Endothelial cell of umbilical vein (primary cell): ENCODE measurements at regions not wholly inside any gene's neighbourhood (a gene's known extent, or its start where the extent isn't known, plus 50 kb on each side); places are given as distances from the start of the nearest gene placed in this dataset.

Experiments used
- BruUV-seq: library from RNA; stranded (reverse); fragments of 400-500 nt; replicated peaks from 2 replicates; lab custom pipeline; 2021; lab: Mats Ljungman, UMichigan
- CTCF ChIA-PET: fragments of 300-600, 350-600 bp; sonication (Branson Sonifier 250); formaldehyde crosslinking; loops from one replicate; lab custom pipeline; 2021; ENCODE audit warnings: antibody characterized with exemption, inconsistent platforms; lab: Charles Lee
- POLR2A ChIA-PET: fragments of 300-600, 350-600 bp; sonication (Branson Sonifier 250); formaldehyde crosslinking; loops from one replicate; lab custom pipeline; 2021; ENCODE audit warnings: antibody characterized with exemption, inconsistent platforms; lab: Charles Lee
- DNase-seq: peaks from one replicate; pipeline ENCODE4 v3.0.0-alpha.2; 2011; ENCODE audit warnings: low read depth, low spot score
- FAIRE-seq: peaks from 2 replicates; lab custom pipeline; 2011; peaks lifted over from hg19 to GRCh38; lab: Jason Lieb, UNC
- H2AFZ ChIP-seq: 2 replicates; pipeline ENCODE4 v1.6.0; 2012; ENCODE audit warnings: low read depth, low read length, control low read depth, inconsistent platforms
- H3K27ac ChIP-seq: 2 replicates; pipeline ENCODE4 v1.5.1; 2011; ENCODE audit warnings: low read depth, mild to moderate bottlenecking, control low read depth, low read length, moderate library complexity; ENCODE audit not compliant: insufficient read depth
- H3K27me3 ChIP-seq, 2 experiments: 2 replicates each; pipeline versions ENCODE4 v1.6.0 to v1.6.1; 2011; ENCODE audit warnings: low read length in 2 of 2, mixed read lengths in 1 of 2; ENCODE audit not compliant: control insufficient read depth in 2 of 2, insufficient read depth in 2 of 2
- H3K36me3 ChIP-seq, 2 experiments: 2 replicates in 1 of 2; 3 replicates in 1 of 2; pipeline ENCODE4 v1.5.1; 2011; ENCODE audit warnings: low read length in 2 of 2, mild to moderate bottlenecking in 1 of 2, moderate library complexity in 1 of 2; ENCODE audit not compliant: control insufficient read depth in 2 of 2, insufficient read depth in 2 of 2; ENCODE audit errors: extremely low read depth in 1 of 2
- H3K4me1 ChIP-seq: 3 replicates; pipeline ENCODE4 v1.5.1; 2011; ENCODE audit warnings: mild to moderate bottlenecking, low read length; ENCODE audit not compliant: control insufficient read depth, insufficient read depth; ENCODE audit errors: extremely low read depth
- H3K4me2 ChIP-seq: 2 replicates; pipeline ENCODE4 v1.6.1; 2011; ENCODE audit warnings: low read length, control low read depth, mixed read lengths; ENCODE audit not compliant: insufficient read depth
- H3K4me3 ChIP-seq, 3 experiments: fragments of 200-600 bp in 1 of 3; sonication (generic), shearing (Covaris generic) in 1 of 3; replicated peaks in 1 of 3; 2 replicates each; pipeline ENCODE4 v1.5.1; 2011 to 2016; ENCODE audit warnings: control low read depth in 3 of 3, low read length in 3 of 3, mild to moderate bottlenecking in 2 of 3, inconsistent platforms in 1 of 3, low read depth in 1 of 3, moderate library complexity in 1 of 3; ENCODE audit not compliant: insufficient read depth in 1 of 3
- H3K79me2 ChIP-seq: 2 replicates; pipeline ENCODE4 v1.6.0; 2012; ENCODE audit warnings: low read length, inconsistent platforms; ENCODE audit not compliant: control insufficient read depth, insufficient read depth
- H3K9ac ChIP-seq: replicated peaks from 2 replicates; pipeline ENCODE3; 2011; ENCODE audit warnings: low read length, control low read depth; ENCODE audit not compliant: insufficient read depth; ENCODE audit errors: extremely low read depth
- H3K9me1 ChIP-seq: replicated peaks from 3 replicates; pipeline ENCODE4 v1.6.0; 2011; ENCODE audit warnings: mild to moderate bottlenecking, low read length; ENCODE audit not compliant: control insufficient read depth, insufficient read depth; ENCODE audit errors: extremely low read depth
- H3K9me3 ChIP-seq: replicated peaks from 2 replicates; pipeline ENCODE4 v1.5.1; 2012; ENCODE audit warnings: low read length, inconsistent platforms; ENCODE audit not compliant: control insufficient read depth, insufficient read depth
- H4K20me1 ChIP-seq: replicated peaks from 2 replicates; pipeline ENCODE3; 2011; ENCODE audit warnings: mild to moderate bottlenecking, low read length; ENCODE audit not compliant: control insufficient read depth, insufficient read depth; ENCODE audit errors: extremely low read depth
- CTCF ChIP-seq, 2 donors: IDR thresholded peaks; 1 replicate in 1 of 2; 2 replicates in 1 of 2; pipeline ENCODE4 v1.5.1; 2011; ENCODE audit warnings: low read length in 2 of 2, mild to moderate bottlenecking in 2 of 2, moderate library complexity in 2 of 2, control low read depth in 1 of 2, inconsistent platforms in 1 of 2, low read depth in 1 of 2; ENCODE audit not compliant: insufficient read depth in 1 of 2; ENCODE audit errors: extremely low read depth in 1 of 2
- EZH2 ChIP-seq: IDR thresholded peaks from 2 replicates; pipeline ENCODE4 v1.6.1; 2012; ENCODE audit warnings: borderline replicate concordance, low read depth, mild to moderate bottlenecking, moderate library complexity, low read length, inconsistent platforms; ENCODE audit not compliant: severe bottlenecking
- FOS ChIP-seq: IDR thresholded peaks from 2 replicates; pipeline ENCODE4 v1.6.1; 2011; ENCODE audit warnings: mild to moderate bottlenecking, low read length, moderate library complexity, borderline replicate concordance; ENCODE audit not compliant: insufficient read depth
- GATA2 ChIP-seq: IDR thresholded peaks from 2 replicates; pipeline ENCODE4 v1.7.0; 2011; ENCODE audit warnings: low read depth, mild to moderate bottlenecking, moderate library complexity, mixed read lengths, low read length; ENCODE audit not compliant: insufficient read length, insufficient read depth
- JUN ChIP-seq: IDR thresholded peaks from 2 replicates; pipeline ENCODE4 v1.6.1; 2011; ENCODE audit warnings: borderline replicate concordance, low read depth; ENCODE audit not compliant: insufficient read length, insufficient read depth
- MYC ChIP-seq: IDR thresholded peaks from one replicate; pipeline ENCODE4 v1.6.1; 2011; ENCODE audit warnings: mild to moderate bottlenecking, low read depth, low read length
- POLR2A ChIP-seq: IDR thresholded peaks from 2 replicates; pipeline ENCODE4 v1.6.1; 2012; ENCODE audit warnings: low read depth, mild to moderate bottlenecking, control low read depth, low read length
- POLR2AphosphoS5 ChIP-seq: IDR thresholded peaks from 2 replicates; pipeline ENCODE4 v1.6.1; 2012; ENCODE audit warnings: low read depth, mild to moderate bottlenecking, control low read depth, low read length, moderate library complexity; ENCODE audit not compliant: insufficient read depth
- dilution Hi-C: fragments of 300-500 bp; cut with MboI; formaldehyde crosslinking; loops from one replicate; pipeline ENCODE4 v1.15.0; 2019; ENCODE audit warnings: low sequenced_read_pairs; ENCODE audit not compliant: extremely low pct_ligation_motif_present
- intact Hi-C: fragments of 100-400 bp; cut with micrococcal nuclease; formaldehyde crosslinking; loops from one replicate; pipeline ENCODE4 v1.10.0; 2022
- TF ChIP-seq, protein P1 (sequence below): IDR thresholded peaks from 2 replicates; pipeline ENCODE4 v1.6.1; 2011; ENCODE audit not compliant: insufficient read depth, insufficient read length

GRCh38 chr14:53711205-53711604 is 245.4 kb downstream of the BMP4 start:
- Histone ChIP-seq H3K9me1 (no peaks in the 10 kb centered on the region), H3K36me3 (no peaks in the 10 kb centered on the region), H3K4me2 (no peak overlapping the region), H3K27ac (no peak overlapping the region), H3K4me3 (no peak overlapping the region), H3K9ac (no peak overlapping the region), H4K20me1 (no peaks in the 10 kb centered on the region), H3K27me3 (no peaks in the 10 kb centered on the region), H3K4me1 (peaks cover 23% of the 10 kb centered on the region), H2AFZ (no peak overlapping the region), H3K79me2 (no peaks in the 10 kb centered on the region), H3K9me3 (no peaks in the 10 kb centered on the region)
- TF ChIP-seq EZH2 (no peak), GATA2 (no peak), JUN (no peak), POLR2A (no peak), CTCF (IDR thresholded peaks at IDR 0.05; ENCODE audit: extremely low read depth in 1 of 2, insufficient read depth in 1 of 2, low read depth in 1 of 2, low read length in 2 of 2) (no peak), POLR2AphosphoS5 (no peak), FOS (no peak), MYC (no peak)
- TF ChIP-seq, protein P1, sequence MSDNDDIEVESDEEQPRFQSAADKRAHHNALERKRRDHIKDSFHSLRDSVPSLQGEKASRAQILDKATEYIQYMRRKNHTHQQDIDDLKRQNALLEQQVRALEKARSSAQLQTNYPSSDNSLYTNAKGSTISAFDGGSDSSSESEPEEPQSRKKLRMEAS = no peak
- intact Hi-C loops (no loop called here), dilution Hi-C loops (no loop called here)
- POLR2A ChIA-PET = no interaction called here
- FAIRE-seq (no peak), DNase-seq (no peak)
- no TSS peak for BruUV-seq
- CTCF ChIA-PET = interaction anchor here (1.4 kb wide), 1 partner anchor 46 kb away, joined by 3 read pairs; no protein-coding TSS in a partner anchor
